HG03521 (cell line): ENCODE measurements at regions not wholly inside any gene's neighbourhood (a gene's known extent, or its start where the extent isn't known, plus 50 kb on each side); places are given as distances from the start of the nearest gene placed in this dataset.

ENCODE experiments used
- ATAC-seq: cut with Tn5 transposase; IDR thresholded peaks from one replicate; pipeline ENCODE4 v1.9.1; 2021; ENCODE audit warnings: mild to moderate bottlenecking, moderate library complexity; ENCODE audit not compliant: unreplicated experiment

DNA sequence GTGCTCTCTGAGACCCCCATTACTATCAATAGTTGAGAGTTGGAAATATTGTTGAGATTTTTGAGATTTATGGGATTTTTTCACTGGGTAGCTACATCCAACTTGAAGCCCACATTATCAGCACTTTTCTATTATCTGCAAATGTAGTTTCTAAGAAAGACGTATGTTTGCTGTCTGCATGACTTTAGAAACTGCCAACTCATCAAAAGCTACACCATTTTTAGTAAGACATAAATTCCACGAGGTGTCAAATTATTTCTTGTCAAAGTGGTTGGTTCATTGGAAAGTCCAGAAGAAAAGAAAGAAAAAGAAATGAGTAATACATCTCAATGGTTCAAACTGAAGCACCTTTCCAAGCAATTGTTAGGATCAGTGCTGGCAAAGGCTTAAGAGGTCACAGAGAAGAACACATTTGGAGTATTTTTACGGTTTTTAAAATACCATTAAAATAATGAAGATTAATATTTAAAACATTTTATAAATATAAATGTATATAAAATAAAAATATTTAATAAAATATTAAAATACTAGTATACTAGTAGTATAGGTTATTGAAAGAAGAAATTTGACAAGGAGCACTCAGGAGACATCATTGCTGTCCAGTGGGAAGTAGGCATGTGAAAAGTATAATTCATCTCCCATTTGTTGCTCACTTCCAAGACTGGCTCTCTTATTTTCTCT is 463.5 kb downstream of the TAFA4 start:
- no peak for ATAC-seq

DNA sequence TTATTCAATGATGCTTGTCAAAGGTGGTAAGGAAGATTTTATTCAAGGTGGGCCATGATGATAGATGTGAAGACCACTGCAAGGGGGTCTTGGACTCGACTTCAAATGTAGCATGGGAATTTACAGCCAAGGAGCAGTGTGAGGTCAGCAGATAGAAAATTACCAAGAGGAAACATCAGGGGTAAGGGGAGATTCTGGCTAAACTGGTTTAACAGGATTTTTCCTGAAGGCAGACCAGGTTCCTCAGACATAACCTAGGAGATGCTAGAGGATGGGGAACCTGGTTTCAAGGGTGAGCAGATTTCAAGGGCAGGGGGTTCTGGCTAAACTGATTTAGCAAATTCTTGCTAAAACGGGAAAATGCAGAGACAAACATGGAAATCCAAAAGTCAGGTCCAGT is 464.9 kb downstream of the TAFA4 start:
- ATAC-seq = no peak

DNA sequence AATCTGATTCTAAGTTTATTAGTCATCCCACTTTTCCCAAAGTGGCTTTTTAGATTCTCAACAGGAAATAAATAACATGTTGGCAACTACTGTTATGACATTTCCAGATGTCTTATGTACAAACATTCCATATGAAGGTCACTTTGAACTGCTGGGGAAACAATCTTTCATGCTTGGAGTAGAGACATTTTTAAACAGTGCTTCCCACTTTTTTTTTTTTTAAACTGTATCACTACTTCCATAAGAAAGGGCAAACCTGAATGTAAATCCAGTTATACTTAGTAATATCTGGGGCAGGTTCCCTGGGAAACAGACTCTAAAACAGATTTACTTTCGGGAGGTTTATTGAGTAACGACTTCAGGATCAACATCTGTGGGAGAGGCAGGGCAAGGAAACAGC is 473.8 kb downstream of the TAFA4 start:
- no peak for ATAC-seq

DNA sequence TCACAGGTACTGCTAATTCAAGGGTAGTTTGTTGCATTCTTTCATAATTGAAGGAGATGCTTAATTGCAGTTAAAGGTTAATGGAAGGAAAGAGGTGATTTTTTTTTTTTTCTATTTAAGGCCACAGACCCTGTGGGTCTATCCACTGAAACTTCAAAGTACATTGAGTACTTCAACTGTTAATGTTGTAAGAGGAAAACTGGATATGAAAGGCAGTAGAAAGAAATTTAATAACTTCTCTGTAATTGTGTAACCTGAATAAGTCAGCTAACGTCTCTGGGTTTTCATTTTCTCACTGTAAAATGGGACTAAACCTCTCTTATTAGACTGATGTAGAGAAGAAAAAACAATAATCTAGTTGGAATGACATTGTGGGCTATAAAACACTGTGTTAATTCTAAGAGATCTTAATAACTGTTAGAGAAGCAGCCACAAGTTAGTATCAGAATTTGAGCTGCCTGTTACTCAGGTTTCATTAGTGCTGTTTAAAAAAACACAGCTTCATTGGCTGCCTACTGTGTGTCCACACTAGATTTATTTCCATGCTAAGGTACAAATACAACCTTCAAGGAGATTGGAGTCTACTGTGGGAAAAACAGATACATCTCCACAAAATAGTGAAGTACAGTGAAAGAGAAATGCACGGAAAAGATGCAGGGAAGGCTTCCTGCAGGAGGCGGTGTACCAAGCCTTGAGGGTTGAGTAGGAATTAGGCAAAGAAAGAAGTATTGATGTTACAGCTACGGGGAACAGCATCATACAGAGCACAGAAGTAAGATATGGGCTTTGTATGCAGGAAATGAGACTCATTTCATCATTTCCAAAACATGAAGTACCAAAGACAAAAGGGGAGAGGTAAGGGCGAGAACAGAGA is 483.6 kb downstream of the TAFA4 start:
- no peak for ATAC-seq

DNA sequence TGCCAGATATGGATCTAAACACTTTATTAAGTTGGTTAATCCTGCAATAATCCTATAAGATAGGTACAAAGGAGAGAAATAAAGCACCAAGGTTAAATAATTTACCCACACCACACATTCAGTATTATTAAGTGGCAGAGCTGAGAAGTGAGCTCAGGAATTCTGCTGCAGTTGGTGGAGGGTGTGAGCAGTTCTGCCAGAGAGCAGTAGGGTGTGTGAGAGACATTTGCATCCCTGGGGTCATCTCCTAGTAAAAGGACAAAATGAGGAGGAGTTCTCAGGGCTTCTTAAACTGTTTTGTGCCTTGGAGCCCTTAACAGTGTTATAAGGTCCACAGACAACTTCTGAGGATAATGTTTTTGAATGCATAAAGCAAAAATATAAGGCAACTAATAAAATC is 484.5 kb downstream of the TAFA4 start:
- no peak for ATAC-seq

DNA sequence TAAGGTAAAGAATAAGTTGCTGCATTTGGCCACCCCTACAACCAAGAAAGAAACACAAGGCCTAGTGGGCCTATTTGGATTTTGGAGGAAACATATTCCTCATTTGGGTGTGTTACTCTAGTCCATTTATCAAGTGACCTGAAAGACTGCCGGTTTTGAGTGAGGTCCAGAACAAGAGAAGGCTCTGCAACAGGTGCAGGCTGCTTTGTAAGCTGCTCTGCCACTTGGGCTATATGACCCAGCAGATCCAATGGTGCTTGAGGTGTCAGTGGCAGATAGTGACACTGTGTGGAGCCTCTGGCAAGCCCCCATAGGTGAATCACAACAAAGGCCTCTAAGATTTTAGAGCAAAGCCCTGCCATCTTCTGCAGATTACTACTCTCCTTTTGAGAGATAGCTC is 491.3 kb downstream of the TAFA4 start:
- ATAC-seq = no peak

DNA sequence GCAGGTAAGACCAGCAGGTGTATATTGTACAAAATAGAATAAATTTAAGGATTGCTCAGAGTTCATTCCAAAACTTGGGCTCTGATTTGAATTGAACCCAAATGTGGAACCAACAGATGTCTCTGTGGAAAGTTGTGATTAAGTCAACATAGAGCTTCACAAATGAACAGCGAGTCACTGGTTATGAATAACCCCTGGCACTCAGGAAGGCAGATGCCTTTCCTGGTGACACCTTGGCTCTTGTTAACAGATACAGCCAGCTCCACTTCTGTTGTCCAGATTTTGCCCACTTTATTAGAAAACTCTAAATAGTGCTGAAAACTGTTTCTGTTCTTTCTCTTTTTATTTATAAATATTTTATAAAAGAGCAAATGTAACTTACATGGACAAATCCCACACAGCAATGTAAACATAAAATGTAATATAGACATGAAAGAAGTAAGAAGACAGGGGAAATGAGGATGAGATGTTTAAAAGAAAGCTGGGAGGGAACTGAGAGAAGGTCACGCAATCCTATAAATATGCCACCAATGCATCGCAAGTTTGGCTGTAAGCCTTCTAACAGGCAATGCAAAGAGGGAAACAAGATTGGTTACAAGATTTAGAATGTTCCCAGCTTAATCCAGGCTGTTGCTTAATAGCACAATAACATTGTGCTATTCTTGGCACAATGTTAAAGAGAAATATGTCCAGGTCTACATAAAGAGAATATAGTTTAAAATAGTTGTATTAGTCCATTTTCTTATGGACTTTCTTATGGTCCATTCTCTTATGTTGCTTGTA is 495.5 kb downstream of the TAFA4 start:
- ATAC-seq = no peak

DNA sequence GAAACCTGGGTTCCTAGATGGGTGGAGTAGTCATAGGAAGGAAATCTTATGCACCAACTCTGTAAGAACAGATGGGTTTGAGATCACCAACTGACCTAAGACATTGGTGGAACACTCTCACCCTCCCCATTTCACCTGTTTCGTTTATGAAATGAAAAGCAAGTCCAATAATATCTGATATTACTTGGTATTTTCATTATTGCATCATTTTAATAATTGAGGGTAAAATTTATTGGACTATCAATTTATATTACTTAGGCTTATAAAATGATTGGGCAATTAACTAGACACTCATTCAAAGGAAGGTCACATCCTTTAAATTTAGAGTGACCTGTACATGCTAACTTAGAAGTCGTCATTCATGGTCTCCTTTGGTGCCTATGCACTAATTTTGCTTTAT is 503.9 kb downstream of the TAFA4 start:
- ATAC-seq = no peak

DNA sequence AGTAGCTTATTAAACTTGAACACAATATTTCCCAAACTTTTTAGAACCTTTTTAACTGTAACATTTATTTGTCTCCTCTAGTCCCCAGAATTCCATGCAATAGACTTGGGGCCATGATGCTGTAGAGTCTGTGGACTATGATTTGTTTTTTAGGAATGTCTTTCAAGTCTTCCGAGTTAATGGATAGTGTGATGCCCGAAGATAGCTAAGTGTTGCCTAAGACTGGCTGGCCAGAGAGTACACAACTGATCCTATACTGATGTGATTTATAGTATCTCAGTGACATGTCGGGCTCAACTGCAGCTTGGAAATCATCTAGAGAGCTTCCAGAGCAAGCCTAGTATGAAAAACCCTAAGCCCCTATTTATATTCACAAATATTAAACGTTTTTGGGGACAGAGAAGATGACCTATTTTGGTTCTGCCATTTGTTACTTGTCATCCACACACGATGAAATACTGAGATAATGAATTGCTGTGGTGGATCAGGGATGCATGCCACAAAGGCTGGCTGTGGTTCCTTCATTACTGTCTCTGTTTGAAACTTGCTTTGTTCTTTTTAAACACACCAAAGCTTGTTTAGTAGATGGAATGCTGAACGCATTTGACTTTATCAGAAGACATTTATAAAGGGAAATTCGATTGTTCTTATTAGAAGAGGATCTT is 507.4 kb downstream of the TAFA4 start:
- ATAC-seq = no peak

DNA sequence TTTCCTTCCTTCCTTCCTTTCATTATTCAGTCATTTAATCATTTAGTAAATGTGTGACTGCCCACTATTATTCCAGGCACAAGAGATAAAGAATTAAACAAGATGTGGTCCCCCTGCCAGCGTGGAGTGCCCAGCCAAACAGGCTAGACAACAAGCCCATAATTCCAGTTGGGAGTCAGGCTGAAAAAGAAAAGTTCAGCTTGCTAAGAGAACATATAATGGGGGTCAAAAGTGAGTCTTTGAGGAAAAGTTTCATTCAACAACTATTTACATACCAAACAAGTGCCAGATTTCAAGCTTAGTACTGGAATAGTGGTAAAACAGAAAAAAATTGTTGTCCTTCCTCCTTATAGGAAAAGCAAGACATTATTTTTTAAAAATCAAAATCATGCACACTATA is 523.7 kb downstream of the TAFA4 start:
- ATAC-seq = no peak

DNA sequence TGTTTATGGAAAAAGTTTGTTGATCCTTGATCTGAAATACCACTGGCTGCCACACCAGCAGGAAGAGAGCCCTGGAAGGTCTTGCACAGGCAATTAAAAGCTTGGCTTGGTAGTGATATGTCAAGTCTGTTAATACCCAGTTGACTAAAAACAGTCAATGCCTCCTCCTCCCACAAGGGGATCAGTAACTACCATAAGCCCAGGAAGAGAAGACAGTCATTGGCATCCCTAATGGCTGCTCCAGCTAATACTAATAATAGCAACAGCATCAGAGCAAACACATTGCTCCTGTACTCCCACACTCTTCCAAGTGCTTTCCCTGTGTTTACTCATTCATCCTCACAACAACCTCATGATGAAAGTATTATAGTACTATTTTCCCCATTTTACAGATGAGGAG is 528.6 kb downstream of the TAFA4 start:
- ATAC-seq = no peak

DNA sequence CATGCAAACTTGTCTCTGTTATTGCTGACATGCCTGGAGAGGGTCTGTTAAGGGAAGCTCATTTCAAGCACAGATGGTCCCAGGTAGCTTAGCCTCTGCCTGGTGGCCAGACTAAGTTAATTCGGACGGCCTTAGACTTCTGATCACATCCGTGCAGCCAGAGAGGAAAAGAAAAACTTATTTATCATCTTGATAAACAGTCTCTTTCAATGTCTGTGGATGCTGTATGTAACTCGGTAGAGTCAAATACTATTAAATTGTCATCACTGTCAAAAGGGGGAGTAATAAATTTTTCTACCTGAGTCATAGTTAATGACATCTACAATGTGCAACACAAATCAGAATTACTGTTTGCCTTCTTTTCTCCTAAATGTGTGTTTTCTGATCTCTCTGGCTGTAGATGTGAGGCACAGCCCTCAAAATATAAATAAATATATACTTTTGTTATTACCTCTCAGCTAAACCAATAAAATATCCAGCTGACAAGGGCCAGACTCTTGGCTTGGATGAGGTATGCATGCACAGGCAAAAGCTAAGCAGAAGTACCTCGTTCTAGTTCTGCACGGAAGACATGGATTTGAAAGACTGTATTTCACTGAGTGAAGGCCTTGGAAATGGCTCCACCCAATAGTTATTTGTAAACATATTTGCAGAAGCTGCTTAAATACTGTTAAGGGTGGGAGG is 530.0 kb downstream of the TAFA4 start:
- ATAC-seq = no peak

DNA sequence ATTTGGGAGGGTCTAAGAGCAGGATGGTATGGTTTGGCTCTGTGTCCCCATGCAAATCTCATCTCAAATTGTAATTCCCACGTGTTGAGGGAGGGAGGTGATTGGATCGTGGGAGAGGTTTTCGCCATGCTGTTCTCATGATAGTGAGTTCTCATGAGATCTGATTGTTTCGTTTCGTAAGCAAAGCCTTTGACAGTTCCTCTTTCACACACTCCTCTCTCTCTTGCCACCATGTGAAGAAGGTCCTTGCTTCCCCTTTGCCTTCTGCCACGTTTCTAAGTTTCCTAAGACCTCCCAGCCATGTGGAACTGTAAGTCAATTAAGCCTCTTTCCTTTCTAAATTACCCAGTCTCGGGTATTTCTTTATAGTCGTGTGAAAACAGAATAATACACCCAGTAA is 553.7 kb downstream of the TAFA4 start:
- no peak for ATAC-seq

DNA sequence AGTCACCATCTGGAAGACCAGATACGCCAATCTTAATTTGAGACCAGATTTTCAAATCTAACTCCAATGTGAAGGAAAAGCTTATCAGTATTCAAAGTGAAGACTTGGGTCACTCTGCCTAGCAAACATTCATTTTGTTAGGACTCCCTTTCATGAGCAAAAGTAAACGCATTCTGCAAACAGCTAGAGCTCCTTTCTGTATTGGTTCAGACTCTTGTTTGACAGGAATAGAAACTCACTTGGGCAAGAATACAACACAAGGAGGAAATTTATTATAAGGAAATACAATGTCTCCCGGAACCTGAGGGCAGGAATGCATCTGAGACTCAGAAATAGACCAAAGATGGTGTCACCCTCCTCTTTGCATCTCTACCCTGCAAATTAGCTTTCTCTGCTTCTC is 558.6 kb downstream of the TAFA4 start:
- no peak for ATAC-seq

DNA sequence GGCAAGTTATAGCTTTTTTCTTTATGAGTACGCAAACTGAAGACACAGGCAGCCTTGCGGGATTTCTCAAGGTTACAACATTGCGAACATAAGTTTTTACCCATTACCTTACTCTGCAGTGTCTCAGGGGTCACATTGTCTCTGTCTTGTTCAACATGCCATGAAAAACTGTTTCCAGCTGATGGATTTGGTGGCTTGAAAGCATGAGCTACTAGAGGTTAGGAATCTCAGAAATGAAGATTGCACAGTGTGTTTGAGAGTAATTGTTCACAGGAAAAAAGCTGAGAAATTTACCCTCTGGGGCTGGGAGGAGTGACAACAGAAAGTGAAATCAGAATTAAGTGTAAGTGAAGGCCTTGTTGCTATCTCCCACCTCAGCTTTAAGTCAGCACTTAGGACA is 568.6 kb downstream of the TAFA4 start:
- no peak for ATAC-seq

DNA sequence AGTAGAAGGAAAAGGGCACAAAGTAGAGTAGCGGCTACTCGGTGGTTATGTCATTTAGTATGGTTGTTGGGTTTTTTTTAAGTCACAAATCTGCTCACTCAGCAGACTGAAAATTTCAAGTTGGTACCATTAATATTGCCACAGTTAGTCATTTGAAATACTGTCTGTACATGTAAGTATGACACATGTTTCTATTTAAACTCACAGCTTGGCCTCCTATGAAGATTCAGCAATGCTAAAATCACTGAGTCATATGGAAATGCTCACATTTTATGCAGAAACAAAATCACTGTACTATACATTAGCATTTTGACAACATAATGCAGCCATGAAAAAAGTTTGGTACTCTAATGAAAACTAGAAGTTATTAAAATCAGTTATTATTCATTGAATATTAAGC is 571.9 kb downstream of the TAFA4 start:
- no peak for ATAC-seq

DNA sequence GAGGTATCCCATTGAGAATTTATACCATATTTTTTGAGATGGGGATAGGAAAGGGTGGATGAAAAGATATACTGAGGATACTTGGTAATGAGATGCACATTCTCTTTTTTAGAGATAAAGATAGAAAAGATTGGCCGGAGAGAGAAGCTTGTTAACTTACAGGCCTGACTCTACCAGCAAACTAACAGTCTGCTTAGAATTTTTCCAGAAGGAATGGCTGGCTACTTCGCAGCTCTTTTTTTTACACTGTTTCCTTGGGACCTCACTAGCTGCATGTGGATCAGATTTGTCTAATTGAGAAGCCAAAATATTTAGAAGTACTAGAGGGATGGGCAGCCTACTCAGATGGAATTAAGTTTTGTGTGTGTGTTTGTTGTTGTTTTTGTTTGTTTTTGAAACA is 586.6 kb downstream of the TAFA4 start:
- ATAC-seq = no peak

DNA sequence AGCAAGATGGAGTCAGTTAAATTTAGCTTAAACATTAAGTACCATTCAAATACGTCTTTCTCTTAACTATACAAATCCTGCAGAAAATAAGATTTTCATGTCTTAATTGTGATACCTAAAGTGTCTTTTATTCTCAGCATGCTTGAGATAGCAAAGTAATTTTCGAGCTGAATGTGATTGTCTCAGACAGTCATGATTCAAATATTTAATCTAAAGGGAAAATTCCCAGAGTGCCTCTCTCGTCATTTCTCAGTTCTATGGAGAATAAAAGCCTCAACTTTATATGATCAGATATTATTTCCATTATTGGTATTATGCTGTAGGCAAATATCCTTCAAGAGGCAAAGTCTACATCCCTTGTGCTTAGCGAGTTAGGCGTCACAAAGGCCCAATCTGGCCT is 589.9 kb downstream of the TAFA4 start:
- ATAC-seq = no peak

DNA sequence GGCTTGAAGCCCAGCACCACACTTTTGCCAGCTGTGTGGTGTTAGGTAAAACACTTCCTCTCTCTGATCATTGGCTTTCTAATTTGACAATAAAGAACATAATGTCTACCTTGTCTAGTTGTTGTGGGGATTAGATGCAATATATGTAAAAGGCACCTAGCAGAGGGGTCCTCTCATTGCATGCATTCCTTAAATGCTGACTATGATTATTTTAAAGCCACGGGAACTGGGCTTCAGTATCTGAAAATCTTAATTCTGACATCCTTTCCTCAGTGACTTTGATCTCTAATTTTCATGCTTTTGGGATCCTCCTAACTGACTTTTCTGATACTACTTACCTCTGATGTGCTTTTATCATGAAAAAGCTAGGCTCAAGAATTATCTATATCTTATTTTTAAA is 596.3 kb downstream of the TAFA4 start:
- no peak for ATAC-seq

DNA sequence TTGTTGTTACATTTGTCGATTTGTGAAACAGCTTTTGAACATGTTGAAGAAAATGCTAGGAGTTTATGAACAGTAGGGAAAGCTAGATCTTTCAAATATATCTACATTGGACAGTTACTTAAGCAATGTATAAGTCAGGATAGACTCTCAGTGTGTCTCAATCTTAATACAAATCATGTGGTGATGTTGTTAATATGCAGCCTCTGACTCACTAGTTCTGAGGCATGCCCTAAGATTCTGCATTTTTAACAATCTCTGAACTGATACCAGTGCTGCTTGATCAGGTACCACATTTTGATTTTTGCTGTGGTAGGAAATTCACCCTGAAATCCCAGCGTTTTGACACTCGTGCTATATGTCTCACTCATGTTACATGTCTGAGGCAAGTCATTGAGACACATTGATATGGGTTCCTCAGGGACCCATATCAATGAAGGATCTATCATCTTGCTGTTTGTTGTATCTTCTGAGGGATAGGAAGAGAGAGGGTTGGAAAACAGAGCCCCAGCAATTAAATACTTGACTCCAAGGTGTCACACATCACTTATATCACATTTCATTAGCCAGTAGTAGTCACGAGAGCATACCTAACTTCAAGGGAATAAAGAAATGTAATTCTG is 597.9 kb downstream of the TAFA4 start:
- ATAC-seq = no peak
